HEK293 (cell line): ENCODE measurements at regions not wholly inside any gene's neighbourhood (a gene's known extent, or its start where the extent isn't known, plus 50 kb on each side); places are given as distances from the start of the nearest gene placed in this dataset.
"Not testable (repeated sequence)": the region's sequence is repeated elsewhere in the genome, so short reads cannot be mapped to it uniquely, and the experiment has no call there.

Source experiments
- CTCF ChIA-PET: fragments of 350-600 bp; formaldehyde crosslinking; extraction: SDS; loops from one replicate; lab custom pipeline; 2021; ENCODE audit warnings: antibody characterized with exemption; lab: Yijun Ruan, JAX
- POLR2A ChIA-PET: fragments of 300-600 bp; formaldehyde crosslinking; extraction: SDS; loops from one replicate; lab custom pipeline; 2020; ENCODE audit warnings: antibody characterized with exemption, inconsistent platforms; lab: Yijun Ruan, JAX
- H3K27ac ChIP-seq: fragments of 200-500 bp; sonication (Bioruptor generic); 2 replicates; pipeline ENCODE4 v1.5.1; 2014; ENCODE audit warnings: low read depth, low read length, control low read depth, inconsistent platforms; ENCODE audit errors: extremely low read depth
- H3K36me3 ChIP-seq, 2 experiments: fragments of 200-500 bp in 1 of 2; sonication (Bioruptor generic) in 1 of 2; 1 replicate in 1 of 2; 2 replicates in 1 of 2; pipeline ENCODE4 v1.5.1; 2014 to 2017; ENCODE audit warnings: inconsistent platforms in 2 of 2, low read length in 2 of 2; ENCODE audit not compliant: control insufficient read depth in 2 of 2, insufficient read depth in 1 of 2
- H3K4me1 ChIP-seq: fragments of 200-500 bp; sonication (Bioruptor generic); 2 replicates; pipeline ENCODE4 v1.5.1; 2014; ENCODE audit warnings: mild to moderate bottlenecking, low read length, inconsistent platforms; ENCODE audit not compliant: control insufficient read depth, insufficient read depth
- H3K4me3 ChIP-seq: 2 replicates; pipeline ENCODE4 v1.5.1; 2011; ENCODE audit warnings: low read depth, mild to moderate bottlenecking, control low read depth, low read length, moderate library complexity
- H3K9me3 ChIP-seq: fragments of 200-500 bp; sonication (Bioruptor generic); 2 replicates; pipeline ENCODE4 v1.5.1; 2014; ENCODE audit warnings: low read depth, low read length, inconsistent platforms; ENCODE audit not compliant: control insufficient read depth, insufficient read depth
- MEIS1 ChIP-seq: sonication (generic); formaldehyde crosslinking; IDR thresholded peaks from 2 replicates; pipeline ENCODE4 v1.8.1; 2022; ENCODE audit warnings: missing genetic modification reagents, mild to moderate bottlenecking, borderline replicate concordance
- WT1 ChIP-seq: fragments of 450-650 bp; formaldehyde crosslinking; IDR thresholded peaks from 2 replicates; pipeline ENCODE4 v1.5.1; 2016; ENCODE audit warnings: missing biosample characterization, missing genetic modification characterization
- ZNF138 ChIP-seq: fragments of 450-650 bp; formaldehyde crosslinking; IDR thresholded peaks from 2 replicates; pipeline ENCODE4 v1.5.1; 2016; ENCODE audit warnings: missing biosample characterization, missing genetic modification characterization, borderline replicate concordance
- ZNF140 ChIP-seq: fragments of 450-650 bp; formaldehyde crosslinking; IDR thresholded peaks from 2 replicates; pipeline ENCODE4 v1.5.1; 2016; ENCODE audit warnings: missing biosample characterization, missing genetic modification characterization
- ZNF404 ChIP-seq: fragments of 450-650 bp; formaldehyde crosslinking; IDR thresholded peaks from 2 replicates; pipeline ENCODE4 v1.5.1; 2017; ENCODE audit warnings: missing biosample characterization, missing genetic modification characterization
- ZNF510 ChIP-seq: fragments of 450-650 bp; formaldehyde crosslinking; IDR thresholded peaks from 2 replicates; pipeline ENCODE4 v1.5.1; 2018; ENCODE audit warnings: mild to moderate bottlenecking, missing genetic modification characterization, missing biosample characterization; ENCODE audit not compliant: insufficient replicate concordance
- ZNF560 ChIP-seq: fragments of 450-650 bp; formaldehyde crosslinking; IDR thresholded peaks from 2 replicates; pipeline ENCODE4 v1.5.1; 2017; ENCODE audit warnings: missing biosample characterization, missing genetic modification characterization, borderline replicate concordance
- ZNF571 ChIP-seq: fragments of 450-650 bp; formaldehyde crosslinking; IDR thresholded peaks from 2 replicates; pipeline ENCODE4 v1.5.0; 2017; ENCODE audit warnings: missing biosample characterization, missing genetic modification characterization
- ZNF621 ChIP-seq: fragments of 450-650 bp; formaldehyde crosslinking; IDR thresholded peaks from 2 replicates; pipeline ENCODE4 v1.5.1; 2017; ENCODE audit warnings: missing biosample characterization, missing genetic modification characterization
- ZNF624 ChIP-seq: fragments of 450-650 bp; formaldehyde crosslinking; IDR thresholded peaks from 2 replicates; pipeline ENCODE4 v1.5.1; 2017; ENCODE audit warnings: missing biosample characterization, missing genetic modification characterization
- ZNF664 ChIP-seq: fragments of 450-650 bp; formaldehyde crosslinking; IDR thresholded peaks from 2 replicates; pipeline ENCODE4 v1.5.1; 2016; ENCODE audit warnings: missing biosample characterization, missing genetic modification characterization
- TF ChIP-seq, protein P1 (sequence below): fragments of 450-650 bp; formaldehyde crosslinking; IDR thresholded peaks from 2 replicates; pipeline ENCODE4 v1.5.1; 2016; ENCODE audit warnings: missing biosample characterization, missing genetic modification characterization
- TF ChIP-seq, protein P2 (sequence below): fragments of 450-650 bp; formaldehyde crosslinking; IDR thresholded peaks from 2 replicates; pipeline ENCODE4 v1.5.1; 2016; ENCODE audit warnings: missing biosample characterization, missing genetic modification characterization
- TF ChIP-seq, protein P3 (sequence below): fragments of 450-650 bp; formaldehyde crosslinking; IDR thresholded peaks from 2 replicates; pipeline ENCODE4 v1.5.1; 2016; ENCODE audit warnings: missing biosample characterization, missing genetic modification characterization

DNA sequence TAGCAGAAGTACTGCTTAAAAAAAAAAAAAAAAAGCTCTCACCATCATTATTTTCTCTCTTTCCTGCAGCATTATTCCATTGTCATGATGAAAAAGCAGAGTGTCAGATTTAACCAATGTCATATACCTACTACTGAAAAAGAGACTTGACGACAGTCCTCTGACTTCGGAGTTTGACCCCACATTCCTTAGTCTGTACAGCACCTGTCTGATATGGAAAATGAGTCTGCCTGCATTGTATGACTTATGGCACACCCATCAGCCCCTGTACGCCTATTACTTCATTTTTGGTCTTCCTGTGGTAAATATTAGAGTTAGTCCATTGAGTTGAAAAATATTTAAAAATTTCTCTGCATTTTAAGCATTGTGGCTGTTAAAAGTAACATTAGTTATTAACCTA, 54.5 kb upstream of the NOX4 start:
- no peaks in the 10 kb centered on the region for H3K9me3 ChIP-seq
- H3K36me3 ChIP-seq: no peaks in the 10 kb centered on the region
- no peaks in the 10 kb centered on the region for H3K4me1 ChIP-seq
- no peak overlapping the region for H3K4me3 ChIP-seq
- POLR2A ChIA-PET: interaction anchor here (0.6 kb wide), 1 partner anchor 79 kb away, joined by 5 read pairs; no protein-coding TSS in a partner anchor
- no peak overlapping the region for H3K27ac ChIP-seq
- TF ChIP-seq MEIS1 (CRISPR knock-in tag): no peak
- TF ChIP-seq, protein P1, sequence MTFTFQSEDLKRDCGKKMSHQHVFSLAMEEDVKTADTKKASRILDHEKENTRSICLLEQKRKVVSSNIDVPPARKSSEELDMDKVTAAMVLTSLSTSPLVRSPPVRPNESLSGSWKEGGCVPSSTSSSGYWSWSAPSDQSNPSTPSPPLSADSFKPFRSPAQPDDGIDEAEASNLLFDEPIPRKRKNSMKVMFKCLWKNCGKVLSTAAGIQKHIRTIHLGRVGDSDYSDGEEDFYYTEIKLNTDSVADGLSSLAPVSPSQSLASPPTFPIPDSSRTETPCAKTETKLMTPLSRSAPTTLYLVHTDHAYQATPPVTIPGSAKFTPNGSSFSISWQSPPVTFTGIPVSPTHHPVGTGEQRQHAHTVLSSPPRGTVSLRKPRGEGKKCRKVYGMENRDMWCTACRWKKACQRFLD (tag by site-specific recombination): no peak
- TF ChIP-seq, protein P2, sequence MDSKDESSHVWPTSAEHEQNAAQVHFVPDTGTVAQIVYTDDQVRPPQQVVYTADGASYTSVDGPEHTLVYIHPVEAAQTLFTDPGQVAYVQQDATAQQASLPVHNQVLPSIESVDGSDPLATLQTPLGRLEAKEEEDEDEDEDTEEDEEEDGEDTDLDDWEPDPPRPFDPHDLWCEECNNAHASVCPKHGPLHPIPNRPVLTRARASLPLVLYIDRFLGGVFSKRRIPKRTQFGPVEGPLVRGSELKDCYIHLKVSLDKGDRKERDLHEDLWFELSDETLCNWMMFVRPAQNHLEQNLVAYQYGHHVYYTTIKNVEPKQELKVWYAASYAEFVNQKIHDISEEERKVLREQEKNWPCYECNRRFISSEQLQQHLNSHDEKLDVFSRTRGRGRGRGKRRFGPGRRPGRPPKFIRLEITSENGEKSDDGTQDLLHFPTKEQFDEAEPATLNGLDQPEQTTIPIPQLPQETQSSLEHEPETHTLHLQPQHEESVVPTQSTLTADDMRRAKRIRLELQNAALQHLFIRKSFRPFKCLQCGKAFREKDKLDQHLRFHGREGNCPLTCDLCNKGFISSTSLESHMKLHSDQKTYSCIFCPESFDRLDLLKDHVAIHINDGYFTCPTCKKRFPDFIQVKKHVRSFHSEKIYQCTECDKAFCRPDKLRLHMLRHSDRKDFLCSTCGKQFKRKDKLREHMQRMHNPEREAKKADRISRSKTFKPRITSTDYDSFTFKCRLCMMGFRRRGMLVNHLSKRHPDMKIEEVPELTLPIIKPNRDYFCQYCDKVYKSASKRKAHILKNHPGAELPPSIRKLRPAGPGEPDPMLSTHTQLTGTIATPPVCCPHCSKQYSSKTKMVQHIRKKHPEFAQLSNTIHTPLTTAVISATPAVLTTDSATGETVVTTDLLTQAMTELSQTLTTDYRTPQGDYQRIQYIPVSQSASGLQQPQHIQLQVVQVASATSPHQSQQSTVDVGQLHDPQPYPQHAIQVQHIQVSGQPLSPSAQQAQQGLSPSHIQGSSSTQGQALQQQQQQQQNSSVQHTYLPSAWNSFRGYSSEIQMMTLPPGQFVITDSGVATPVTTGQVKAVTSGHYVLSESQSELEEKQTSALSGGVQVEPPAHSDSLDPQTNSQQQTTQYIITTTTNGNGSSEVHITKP (tag by site-specific recombination): no peak
- CTCF ChIA-PET: no interaction called here

- H3K4me3 ChIP-seq, H3K27ac ChIP-seq, POLR2A ChIA-PET, H3K9me3 ChIP-seq, H3K4me1 ChIP-seq, H3K36me3 ChIP-seq, CTCF ChIA-PET: not testable (repeated sequence)
These were observed 64.6 kb upstream of the NOX4 start for GRCh38 chr11:89555781-89556180.

DNA sequence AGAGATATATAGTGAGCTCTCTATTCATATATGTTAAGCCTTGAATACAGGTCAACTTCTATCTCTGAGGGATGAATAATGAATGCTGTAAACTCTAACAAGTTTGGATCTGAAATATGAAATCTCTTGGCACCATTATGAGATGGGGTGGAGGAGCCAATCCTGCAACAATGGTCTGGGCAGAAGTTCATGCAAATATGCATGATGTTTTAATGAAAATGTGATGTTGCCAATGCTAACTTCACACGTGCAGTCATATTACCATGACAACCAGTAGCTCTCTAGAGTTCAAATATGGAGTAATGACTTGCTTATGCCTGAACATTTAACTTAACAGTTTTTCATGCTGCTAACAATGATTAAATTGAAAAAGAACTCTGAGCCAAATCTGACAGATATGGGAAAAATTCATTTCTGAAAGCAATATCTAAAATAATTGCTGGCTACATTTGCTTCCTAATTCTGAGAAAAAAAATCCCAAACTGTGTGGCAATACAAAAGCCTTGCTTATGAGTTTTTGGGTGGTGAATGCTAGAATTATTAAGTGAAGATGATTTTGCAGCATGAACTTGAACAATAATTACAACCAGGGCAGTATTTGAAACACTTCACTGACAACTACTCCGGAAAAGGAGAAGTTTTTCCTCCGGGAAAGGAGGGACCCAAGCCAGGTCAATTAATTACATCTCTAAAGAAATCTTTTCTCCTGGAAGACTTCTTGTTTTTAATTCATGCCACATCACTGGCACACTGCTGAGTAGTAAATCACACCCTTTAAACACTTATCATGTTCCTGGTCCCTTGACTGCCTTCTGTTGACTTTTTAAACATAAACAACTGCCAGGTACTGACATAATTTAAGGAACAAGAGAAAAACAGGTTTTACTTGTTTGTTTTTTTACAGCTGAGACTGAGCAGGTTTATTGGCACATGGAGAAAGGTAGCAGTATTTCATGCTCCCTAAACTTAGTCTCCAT, 65.8 kb upstream of the NOX4 start:
- H3K36me3 ChIP-seq, H3K4me3 ChIP-seq, H3K9me3 ChIP-seq, POLR2A ChIA-PET, H3K27ac ChIP-seq, H3K4me1 ChIP-seq: not testable (repeated sequence)
- CTCF ChIA-PET: interaction anchor here (0.6 kb wide), 1 partner anchor 267 kb away, joined by 3 read pairs; no protein-coding TSS in a partner anchor

GRCh38 chr11:89560598-89560997, 69.4 kb upstream of the NOX4 start:
- H3K4me3 ChIP-seq, POLR2A ChIA-PET, H3K36me3 ChIP-seq, H3K4me1 ChIP-seq, H3K9me3 ChIP-seq, H3K27ac ChIP-seq, CTCF ChIA-PET: not testable (repeated sequence)

GRCh38 chr11:89562731-89563130, 71.6 kb upstream of the NOX4 start:
- H3K4me3 ChIP-seq, CTCF ChIA-PET, H3K36me3 ChIP-seq, H3K9me3 ChIP-seq, H3K4me1 ChIP-seq, POLR2A ChIA-PET, H3K27ac ChIP-seq: not testable (repeated sequence)

- Histone ChIP-seq H3K4me1 (no peaks in the 10 kb centered on the region), H3K27ac (no peak overlapping the region), H3K36me3 (no peaks in the 10 kb centered on the region), H3K4me3 (no peak overlapping the region), H3K9me3 (no peaks in the 10 kb centered on the region)
- POLR2A ChIA-PET: no interaction called here
- CTCF ChIA-PET: no interaction called here
- TF ChIP-seq ZNF560 (no peak), ZNF571 (tag by site-specific recombination) (no peak), ZNF140 (tag by site-specific recombination) (no peak), ZNF621 (tag by site-specific recombination) (no peak), ZNF510 (tag by site-specific recombination) (no peak), ZNF404 (tag by site-specific recombination) (no peak), ZNF138 (tag by site-specific recombination) (no peak), WT1 (tag by site-specific recombination) (no peak), ZNF624 (tag by site-specific recombination) (no peak), ZNF664 (tag by site-specific recombination) (no peak)
- TF ChIP-seq, protein P3, sequence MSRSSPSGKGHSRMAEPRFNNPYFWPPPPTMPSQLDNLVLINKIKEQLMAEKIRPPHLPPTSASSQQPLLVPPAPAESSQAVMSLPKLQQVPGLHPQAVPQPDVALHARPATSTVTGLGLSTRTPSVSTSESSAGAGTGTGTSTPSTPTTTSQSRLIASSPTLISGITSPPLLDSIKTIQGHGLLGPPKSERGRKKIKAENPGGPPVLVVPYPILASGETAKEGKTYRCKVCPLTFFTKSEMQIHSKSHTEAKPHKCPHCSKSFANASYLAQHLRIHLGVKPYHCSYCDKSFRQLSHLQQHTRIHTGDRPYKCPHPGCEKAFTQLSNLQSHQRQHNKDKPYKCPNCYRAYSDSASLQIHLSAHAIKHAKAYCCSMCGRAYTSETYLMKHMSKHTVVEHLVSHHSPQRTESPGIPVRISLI (tag by site-specific recombination): no peak
These were observed 75.8 kb upstream of the NOX4 start for GRCh38 chr11:89566972-89567371.
